ENCODE measurements at regions not wholly inside any gene's neighbourhood (a gene's known extent, or its start where the extent isn't known, plus 50 kb on each side); places are given as distances from the start of the nearest gene placed in this dataset.
"Not testable (repeated sequence)": the region's sequence is repeated elsewhere in the genome, so short reads cannot be mapped to it uniquely, and the experiment has no call there.

GRCh38 chr2:66003931-66004330 is 431.0 kb upstream of the MEIS1 start:
- DNase-seq: no peak

- DNase-seq: no peak
These were observed 433.4 kb upstream of the MEIS1 start for GRCh38 chr2:66001538-66001937.

- DNase-seq: no peak
These were observed 434.0 kb upstream of the MEIS1 start for GRCh38 chr2:66000901-66001300.

DNA sequence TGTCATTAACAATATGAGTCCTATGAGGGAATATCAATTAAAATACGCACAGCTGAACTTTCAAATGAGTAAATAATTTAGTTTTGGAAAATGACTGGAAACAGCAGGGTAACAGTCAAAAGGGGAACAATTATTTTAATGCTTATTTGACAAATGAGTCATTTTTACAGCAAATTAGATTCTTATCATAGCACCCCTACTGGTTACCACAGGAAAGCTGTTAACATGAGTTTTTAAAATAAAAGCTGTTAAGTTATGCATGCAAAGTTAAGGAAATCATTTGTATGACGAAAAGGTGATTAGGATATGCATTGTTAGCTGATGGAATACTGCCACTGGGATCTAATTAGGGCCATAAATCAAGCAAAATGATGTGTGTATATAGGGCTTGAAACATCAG is 435.1 kb upstream of the MEIS1 start:
- DNase-seq: no peak

DNA sequence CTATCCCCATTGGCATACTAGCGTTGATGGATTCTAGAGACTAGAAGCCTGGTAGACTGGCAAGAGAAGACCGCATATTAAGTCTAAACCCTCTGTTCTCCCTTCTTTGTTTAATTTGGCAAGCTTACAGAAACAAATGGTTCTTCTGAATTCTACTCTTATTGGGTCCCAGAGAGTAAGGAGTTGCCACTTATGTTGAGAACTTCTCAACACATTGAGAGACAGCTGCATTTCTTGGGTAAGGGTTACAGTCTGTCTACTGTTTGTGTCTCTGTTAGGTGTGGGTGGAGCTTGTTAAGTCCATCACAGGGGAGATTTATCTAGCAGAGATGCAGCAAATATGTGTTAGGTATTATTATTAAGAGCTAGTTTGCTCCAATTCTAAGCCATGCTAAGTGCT is 435.8 kb upstream of the MEIS1 start:
- no peak for DNase-seq

GRCh38 chr2:65997961-65998360 is 437.0 kb upstream of the MEIS1 start:
- no peak for DNase-seq

- DNase-seq: no peak
These were observed 442.7 kb upstream of the MEIS1 start for GRCh38 chr2:65992198-65992554.

DNA sequence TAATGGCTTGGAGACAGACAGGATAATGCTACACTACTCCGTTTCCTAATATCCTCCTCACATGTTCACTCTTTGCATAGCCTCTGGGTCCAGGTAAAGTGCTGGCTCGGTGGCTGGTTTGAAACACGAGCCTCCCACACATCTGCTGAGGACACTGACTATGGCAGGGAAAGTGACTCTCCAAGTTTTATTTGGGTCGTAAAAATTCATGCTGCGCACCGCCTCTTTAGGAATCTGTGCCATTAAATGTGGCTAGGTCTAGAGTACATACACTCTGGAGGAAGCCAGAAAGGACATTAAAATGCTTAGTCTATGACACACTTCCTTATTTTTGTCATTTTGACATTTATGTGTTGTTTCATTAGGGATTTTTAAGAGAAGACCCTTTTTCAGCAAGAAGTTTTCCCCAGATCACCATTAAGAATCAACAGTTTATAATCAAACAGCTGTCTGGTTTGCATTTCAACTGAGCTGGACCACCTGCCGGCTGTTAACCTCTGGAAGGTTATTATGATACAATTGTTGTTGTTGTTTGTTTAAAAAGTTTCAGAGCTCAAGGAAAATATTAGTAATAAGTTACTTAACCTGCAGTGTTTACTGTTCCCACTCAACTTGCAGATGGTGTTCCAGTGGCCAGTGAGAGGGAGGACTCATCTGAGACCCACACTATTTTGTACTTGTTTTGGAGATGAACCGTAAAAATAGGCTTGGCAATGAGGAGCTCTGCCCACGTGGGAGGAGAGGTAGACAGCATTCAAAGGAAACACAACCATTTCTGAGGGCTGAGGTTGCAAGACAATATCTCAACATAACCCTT is 443.3 kb upstream of the MEIS1 start:
- DNase-seq: peak; percentile 57

- no peak for DNase-seq
These were observed 448.9 kb upstream of the MEIS1 start for GRCh38 chr2:65985986-65986385.

- DNase-seq: no peak
These were observed 454.4 kb upstream of the MEIS1 start for GRCh38 chr2:65980531-65980930.

DNA sequence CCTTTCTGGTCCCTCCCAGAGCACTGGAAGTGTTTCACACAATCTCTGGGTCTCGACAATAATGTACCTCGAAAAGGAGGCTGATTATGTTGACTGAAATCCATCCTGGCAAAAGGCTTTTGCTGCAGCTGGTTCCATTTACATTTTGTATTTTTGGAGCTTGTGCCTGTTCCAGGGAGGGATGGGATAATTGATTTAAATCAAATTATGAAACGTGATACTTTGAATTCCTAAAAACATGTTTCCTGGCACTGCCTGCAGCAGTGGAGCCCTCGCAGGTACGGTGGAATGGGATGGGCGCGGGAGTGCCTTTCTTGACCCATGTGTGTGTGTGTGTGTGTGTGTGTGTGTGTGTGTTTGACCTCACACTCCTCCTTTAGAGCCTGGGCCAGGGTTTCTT is 455.5 kb upstream of the MEIS1 start:
- no peak for DNase-seq

- DNase-seq: no peak
These were observed 460.7 kb upstream of the MEIS1 start for GRCh38 chr2:65974067-65974723.

DNA sequence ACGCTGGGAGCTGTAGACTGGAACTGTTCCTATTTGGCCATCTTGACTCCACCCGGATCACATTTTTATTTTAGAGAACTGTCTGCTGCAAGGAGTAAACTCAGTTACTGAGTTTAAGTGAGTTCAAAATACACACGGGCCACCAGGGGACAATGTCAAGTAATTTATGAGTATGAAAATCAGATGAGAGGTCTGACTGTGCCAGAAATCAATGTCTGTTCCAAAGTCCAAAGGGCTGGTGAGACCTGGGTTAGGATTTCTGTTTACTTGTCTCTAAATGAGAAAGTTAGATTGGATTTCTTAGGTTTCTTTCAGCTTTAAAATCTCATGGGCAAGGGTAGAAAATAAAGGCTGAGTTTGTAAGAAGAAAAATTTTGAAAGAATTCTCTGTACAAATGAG is 465.8 kb upstream of the MEIS1 start:
- DNase-seq: no peak

GRCh38 chr2:65963303-65963702 is 471.6 kb upstream of the MEIS1 start:
- not testable (repeated sequence) for DNase-seq

- no peak for DNase-seq
These were observed 474.0 kb upstream of the MEIS1 start for GRCh38 chr2:65960953-65961352.

GRCh38 chr2:65957886-65958285 is 477.0 kb upstream of the MEIS1 start:
- DNase-seq: no peak

- DNase-seq: no peak
These were observed 477.5 kb upstream of the MEIS1 start for GRCh38 chr2:65957454-65957853.

DNA sequence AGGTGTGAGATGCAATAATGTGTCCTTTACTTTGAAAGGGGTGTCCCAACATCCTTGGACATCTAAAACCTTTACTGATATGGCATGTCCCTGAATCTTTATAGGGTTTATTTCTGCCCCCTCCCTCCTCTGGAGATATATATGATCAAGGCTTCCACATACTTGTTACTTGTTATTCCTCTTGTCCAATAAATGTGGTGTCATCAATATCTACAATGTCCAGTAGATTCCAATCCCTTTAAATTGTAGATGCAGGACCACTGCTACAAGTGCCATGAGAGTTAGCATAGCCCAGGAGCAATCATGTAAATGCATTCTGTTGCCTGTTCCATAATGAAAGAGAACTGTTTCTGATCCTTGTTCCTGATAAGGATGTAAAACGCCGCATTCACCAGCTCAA is 479.7 kb upstream of the MEIS1 start:
- DNase-seq: no peak

DNA sequence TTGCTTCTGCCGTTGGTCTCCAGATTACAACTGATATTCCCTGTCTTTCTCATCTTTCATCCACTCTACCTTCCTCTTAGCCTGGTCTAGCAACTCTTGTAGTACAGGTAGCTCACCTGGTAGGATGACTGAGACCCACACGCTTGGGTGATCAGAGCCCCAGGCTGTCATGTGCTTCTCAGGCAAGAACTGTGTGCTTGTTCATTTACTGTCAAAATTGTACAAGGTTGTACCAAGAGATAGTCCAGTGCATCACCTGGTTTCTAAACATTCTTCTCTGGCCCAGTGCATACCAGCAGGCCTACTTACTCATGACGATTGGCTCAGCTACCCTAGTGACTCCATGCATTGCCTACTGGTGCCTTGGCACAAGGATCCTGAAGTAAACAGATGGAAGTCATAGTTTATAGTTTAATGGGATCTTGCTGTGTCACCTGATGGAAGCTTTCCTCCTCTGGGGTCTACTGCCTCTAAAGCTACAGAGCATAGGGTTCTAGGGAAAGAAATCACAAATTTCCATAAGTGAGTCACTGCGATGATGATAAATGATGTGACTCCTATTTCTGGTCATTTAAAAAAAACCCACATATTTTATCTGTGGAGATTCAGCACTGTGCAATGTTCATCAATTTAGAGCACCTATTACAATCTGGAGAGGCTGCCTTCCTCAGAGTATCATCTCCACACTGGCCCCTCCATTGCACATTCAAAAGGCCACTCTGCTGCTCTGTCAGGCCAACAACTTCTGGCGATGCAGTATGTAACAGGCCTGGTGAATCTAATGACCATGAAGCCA is 481.8 kb upstream of the MEIS1 start:
- no peak for DNase-seq

- no peak for DNase-seq
These were observed 490.7 kb upstream of the MEIS1 start for GRCh38 chr2:65944213-65944612.

GRCh38 chr2:65943099-65943786 is 491.7 kb upstream of the MEIS1 start:
- DNase-seq: no peak

DNA sequence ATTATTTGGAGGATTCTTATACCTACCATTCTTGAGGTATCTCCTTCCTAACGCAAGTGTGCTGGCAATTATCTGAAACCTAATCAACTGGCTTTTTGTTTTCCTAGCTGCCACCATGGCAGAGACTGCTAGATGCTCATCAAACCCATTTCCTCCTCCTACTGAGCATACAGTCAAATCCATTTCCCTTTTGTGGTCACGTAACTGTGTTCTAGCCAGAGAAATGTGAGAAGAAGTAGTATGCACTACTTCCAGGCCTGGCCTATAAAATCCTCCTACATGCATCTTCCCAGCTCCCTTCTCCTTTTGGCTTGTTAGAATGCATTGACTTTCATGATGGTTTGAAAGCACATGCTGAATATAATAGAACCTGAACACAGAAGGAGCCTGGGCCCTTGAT is 494.1 kb upstream of the MEIS1 start:
- DNase-seq: no peak

DNA sequence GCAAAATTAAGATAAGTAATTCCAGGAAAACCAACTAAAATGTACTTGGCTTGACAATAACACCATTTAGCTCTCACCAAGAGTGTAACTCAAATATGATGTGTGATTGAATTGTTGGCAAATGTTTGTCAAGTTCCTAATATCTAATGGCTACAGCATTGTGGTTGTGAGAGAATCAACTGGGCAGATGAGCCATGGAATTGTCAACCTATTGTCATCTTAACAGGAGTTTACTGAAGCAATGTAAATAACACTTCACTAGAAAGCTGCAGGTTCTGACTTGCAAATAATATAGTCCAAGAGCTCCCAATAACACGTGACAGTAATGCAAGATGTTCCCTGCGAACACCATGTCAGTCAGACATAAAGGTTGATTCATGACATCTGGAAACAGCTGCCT is 495.2 kb upstream of the MEIS1 start:
- DNase-seq: peak; percentile 53
